CD8-positive, alpha-beta memory T cell (primary cell): ENCODE measurements at regions not wholly inside any gene's neighbourhood (a gene's known extent, or its start where the extent isn't known, plus 50 kb on each side); places are given as distances from the start of the nearest gene placed in this dataset.

ENCODE experiments used
- CTCF ChIA-PET: fragments of 350-600 bp; sonication (Branson Sonifier 250); formaldehyde crosslinking; loops from one replicate; lab custom pipeline; 2021; ENCODE audit warnings: antibody characterized with exemption; lab: Charles Lee
- POLR2A ChIA-PET: fragments of 350-600 bp; sonication (Branson Sonifier 250); formaldehyde crosslinking; loops from one replicate; lab custom pipeline; 2021; ENCODE audit warnings: antibody characterized with exemption; lab: Charles Lee
- DNase-seq, 5 donors: peaks; one replicate each; pipeline versions ENCODE4 v3.0.0 to v3.0.0-alpha.2; 2020 to 2022; ENCODE audit warnings: mixed read lengths in 1 of 5
- H3K27ac ChIP-seq: one replicate; pipeline ENCODE4 v1.7.0; 2013; ENCODE audit warnings: low read depth, mild to moderate bottlenecking, low read length, moderate library complexity
- H3K27me3 ChIP-seq: 2 replicates; pipeline ENCODE4 v1.7.0; 2013; ENCODE audit warnings: low read length, mild to moderate bottlenecking; ENCODE audit not compliant: insufficient read depth, poor library complexity, severe bottlenecking
- H3K36me3 ChIP-seq: 2 replicates; pipeline ENCODE4 v1.7.0; 2013; ENCODE audit warnings: mild to moderate bottlenecking, low read length, moderate library complexity; ENCODE audit not compliant: insufficient read depth
- H3K4me1 ChIP-seq: 2 replicates; pipeline ENCODE4 v1.7.0; 2013; ENCODE audit warnings: mild to moderate bottlenecking, low read length, moderate library complexity; ENCODE audit not compliant: insufficient read depth
- H3K4me3 ChIP-seq: 2 replicates; pipeline ENCODE4 v1.7.0; 2013; ENCODE audit warnings: mild to moderate bottlenecking, low read length
- H3K9me3 ChIP-seq: 2 replicates; pipeline ENCODE4 v1.7.0; 2013; ENCODE audit warnings: mild to moderate bottlenecking, low read length
- H3K27ac Mint-ChIP-seq, 8 donors: one replicate each; pipeline ENCODE4 v1.8.0; 2020 to 2021; ENCODE audit warnings: mixed read lengths in 8 of 8, mild to moderate bottlenecking in 6 of 8, inconsistent platforms in 3 of 8, moderate library complexity in 3 of 8
- H3K27me3 Mint-ChIP-seq, 2 donors: one replicate each; pipeline ENCODE4 v1.8.0; 2020 to 2021; ENCODE audit warnings: mixed read lengths in 2 of 2, mild to moderate bottlenecking in 1 of 2, moderate library complexity in 1 of 2
- H3K36me3 Mint-ChIP-seq, 3 donors: one replicate each; pipeline ENCODE4 v1.8.0; 2020 to 2021; ENCODE audit warnings: mixed read lengths in 3 of 3, inconsistent platforms in 1 of 3, mild to moderate bottlenecking in 1 of 3
- H3K4me1 Mint-ChIP-seq, 3 donors: one replicate each; pipeline ENCODE4 v1.8.0; 2020 to 2021; ENCODE audit warnings: mixed read lengths in 3 of 3, inconsistent platforms in 1 of 3, mild to moderate bottlenecking in 1 of 3
- H3K4me3 Mint-ChIP-seq, 7 donors: one replicate each; pipeline ENCODE4 v1.8.0; 2020 to 2021; ENCODE audit warnings: mixed read lengths in 7 of 7, mild to moderate bottlenecking in 6 of 7, moderate library complexity in 4 of 7, inconsistent platforms in 2 of 7
- H3K9me3 Mint-ChIP-seq, 5 donors: one replicate each; pipeline ENCODE4 v1.8.0; 2020 to 2022; ENCODE audit warnings: mixed read lengths in 5 of 5, mild to moderate bottlenecking in 3 of 5, moderate library complexity in 2 of 5, inconsistent platforms in 1 of 5

GRCh38 chr7:46720761-46721160 is 799.7 kb upstream of the IGFBP3 start:
- H3K27me3 Mint-ChIP-seq: no peaks in the 10 kb centered on the region
- no peaks in the 10 kb centered on the region for H3K4me1 ChIP-seq
- no peaks in the 10 kb centered on the region for H3K4me1 Mint-ChIP-seq
- H3K27ac ChIP-seq: no peak overlapping the region
- H3K27me3 ChIP-seq: no peaks in the 10 kb centered on the region
- no peaks in the 10 kb centered on the region for H3K36me3 Mint-ChIP-seq
- no peaks in the 10 kb centered on the region for H3K9me3 ChIP-seq
- POLR2A ChIA-PET: no interaction called here
- CTCF ChIA-PET: no interaction called here
- H3K4me3 Mint-ChIP-seq: no peak overlapping the region
- H3K9me3 Mint-ChIP-seq: peaks cover 0 to 12% (median 7%) of the 10 kb centered on the region in 5 donors
- DNase-seq: no peak
- H3K4me3 ChIP-seq: no peak overlapping the region
- H3K27ac Mint-ChIP-seq: no peak overlapping the region
- H3K36me3 ChIP-seq: no peaks in the 10 kb centered on the region

- no peaks in the 10 kb centered on the region for H3K9me3 ChIP-seq
- no peak overlapping the region for H3K27ac ChIP-seq
- H3K36me3 Mint-ChIP-seq: no peaks in the 10 kb centered on the region
- no peak overlapping the region for H3K27ac Mint-ChIP-seq
- no peaks in the 10 kb centered on the region for H3K4me1 ChIP-seq
- peaks cover 0 to 10% (median 4%) of the 10 kb centered on the region in 5 donors for H3K9me3 Mint-ChIP-seq
- no peak for DNase-seq
- no peaks in the 10 kb centered on the region for H3K27me3 ChIP-seq
- CTCF ChIA-PET: no interaction called here
- H3K36me3 ChIP-seq: no peaks in the 10 kb centered on the region
- no peaks in the 10 kb centered on the region for H3K4me1 Mint-ChIP-seq
- no peak overlapping the region for H3K4me3 Mint-ChIP-seq
- no peak overlapping the region for H3K4me3 ChIP-seq
- no peaks in the 10 kb centered on the region for H3K27me3 Mint-ChIP-seq
- POLR2A ChIA-PET: no interaction called here
Observed at GRCh38 chr7:46719616-46720015, 798.5 kb upstream of the IGFBP3 start.

DNA sequence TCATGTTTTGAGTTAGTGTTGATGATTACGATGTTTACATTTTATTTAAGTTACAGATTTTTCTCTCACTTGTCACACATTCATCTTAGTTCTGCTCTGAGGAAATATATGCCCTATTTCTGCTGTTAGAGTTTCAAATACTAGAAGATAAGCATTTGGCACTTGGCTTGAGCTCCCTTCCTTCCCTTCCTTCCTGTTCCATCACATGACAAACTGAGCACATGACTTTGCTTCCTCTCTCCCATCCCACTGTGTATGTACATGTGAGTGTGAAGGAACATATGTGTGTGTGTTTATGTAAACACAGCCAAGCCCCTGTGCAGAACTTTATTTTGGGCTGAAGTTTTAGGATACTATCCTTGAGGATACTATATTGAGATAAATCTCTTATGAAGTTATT is 795.9 kb upstream of the IGFBP3 start:
- Mint-ChIP-seq H3K4me1 (no peaks in the 10 kb centered on the region), H3K4me3 (no peak overlapping the region), H3K27ac (no peak overlapping the region), H3K36me3 (no peaks in the 10 kb centered on the region), H3K9me3 (peaks cover 2 to 4% (median 4%) of the 10 kb centered on the region in 5 donors), H3K27me3 (no peaks in the 10 kb centered on the region)
- H3K27me3 ChIP-seq: no peaks in the 10 kb centered on the region
- ChIA-PET POLR2A (no interaction called here), CTCF (no interaction called here)
- no peak overlapping the region for H3K27ac ChIP-seq
- no peaks in the 10 kb centered on the region for H3K9me3 ChIP-seq
- DNase-seq: no peak
- no peak overlapping the region for H3K4me3 ChIP-seq
- H3K4me1 ChIP-seq: no peaks in the 10 kb centered on the region
- no peaks in the 10 kb centered on the region for H3K36me3 ChIP-seq

GRCh38 chr7:46715579-46715978 is 794.5 kb upstream of the IGFBP3 start:
- H3K9me3 ChIP-seq: no peaks in the 10 kb centered on the region
- ChIA-PET POLR2A (no interaction called here), CTCF (no interaction called here)
- H3K4me1 Mint-ChIP-seq: no peaks in the 10 kb centered on the region
- peaks cover 2 to 7% (median 3%) of the 10 kb centered on the region in 5 donors for H3K9me3 Mint-ChIP-seq
- no peaks in the 10 kb centered on the region for H3K36me3 ChIP-seq
- no peaks in the 10 kb centered on the region for H3K36me3 Mint-ChIP-seq
- no peaks in the 10 kb centered on the region for H3K4me1 ChIP-seq
- no peak overlapping the region for H3K4me3 Mint-ChIP-seq
- H3K27ac ChIP-seq: no peak overlapping the region
- no peak for DNase-seq
- H3K27me3 ChIP-seq: no peaks in the 10 kb centered on the region
- H3K4me3 ChIP-seq: no peak overlapping the region
- H3K27ac Mint-ChIP-seq: no peak overlapping the region
- H3K27me3 Mint-ChIP-seq: no peaks in the 10 kb centered on the region

DNA sequence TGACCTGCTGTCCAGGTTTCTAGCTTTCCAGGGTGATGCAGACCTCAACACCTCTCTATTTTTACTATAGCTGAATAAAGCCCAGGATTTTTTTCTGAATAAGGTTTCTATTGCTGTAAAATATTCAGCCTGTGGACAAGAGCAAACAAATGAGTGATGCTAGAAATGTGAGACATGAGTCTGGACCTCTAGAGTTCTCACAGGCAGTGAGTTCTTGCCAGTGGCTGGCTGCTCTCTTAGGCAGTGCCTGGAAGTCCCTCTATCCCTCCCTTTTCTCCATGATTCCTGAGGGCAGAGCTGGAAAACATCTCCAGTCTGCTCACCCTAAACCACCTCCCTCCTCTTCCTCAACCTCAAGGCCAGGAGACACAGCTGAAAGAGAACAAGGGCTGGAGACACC is 793.8 kb upstream of the IGFBP3 start:
- Histone ChIP-seq H3K9me3 (no peaks in the 10 kb centered on the region), H3K4me3 (no peak overlapping the region), H3K27me3 (no peaks in the 10 kb centered on the region), H3K36me3 (no peaks in the 10 kb centered on the region), H3K27ac (no peak overlapping the region), H3K4me1 (no peaks in the 10 kb centered on the region)
- DNase-seq: no peak
- Mint-ChIP-seq H3K36me3 (no peaks in the 10 kb centered on the region), H3K9me3 (peaks cover 1 to 7% (median 3%) of the 10 kb centered on the region in 5 donors), H3K27ac (no peak overlapping the region), H3K4me3 (no peak overlapping the region), H3K4me1 (no peaks in the 10 kb centered on the region), H3K27me3 (no peaks in the 10 kb centered on the region)
- ChIA-PET CTCF (interaction anchor here (0.9 kb wide), 1 partner anchor 12 kb away, joined by 3 read pairs; no protein-coding TSS in a partner anchor), POLR2A (no interaction called here)

- Histone ChIP-seq H3K36me3 (no peaks in the 10 kb centered on the region), H3K4me1 (no peaks in the 10 kb centered on the region), H3K9me3 (no peaks in the 10 kb centered on the region), H3K4me3 (no peak overlapping the region), H3K27ac (no peak overlapping the region), H3K27me3 (no peaks in the 10 kb centered on the region)
- H3K27me3 Mint-ChIP-seq: no peaks in the 10 kb centered on the region
- POLR2A ChIA-PET: no interaction called here
- no peak for DNase-seq
- H3K9me3 Mint-ChIP-seq: peaks cover 0 to 7% (median 4%) of the 10 kb centered on the region in 5 donors
- CTCF ChIA-PET: interaction anchor here (0.9 kb wide), 1 partner anchor 12 kb away, joined by 3 read pairs; no protein-coding TSS in a partner anchor
- no peak overlapping the region for H3K27ac Mint-ChIP-seq
- H3K4me1 Mint-ChIP-seq: no peaks in the 10 kb centered on the region
- no peaks in the 10 kb centered on the region for H3K36me3 Mint-ChIP-seq
- no peak overlapping the region for H3K4me3 Mint-ChIP-seq
Observed at GRCh38 chr7:46713868-46714596, 793.0 kb upstream of the IGFBP3 start.

- no peaks in the 10 kb centered on the region for H3K9me3 ChIP-seq
- no peak for DNase-seq
- no peak overlapping the region for H3K4me3 ChIP-seq
- Mint-ChIP-seq H3K4me1 (no peaks in the 10 kb centered on the region), H3K4me3 (no peak overlapping the region), H3K27me3 (no peaks in the 10 kb centered on the region), H3K9me3 (peaks cover 0 to 7% (median 4%) of the 10 kb centered on the region in 5 donors), H3K27ac (no peak overlapping the region), H3K36me3 (no peaks in the 10 kb centered on the region)
- no peaks in the 10 kb centered on the region for H3K27me3 ChIP-seq
- no peaks in the 10 kb centered on the region for H3K36me3 ChIP-seq
- POLR2A ChIA-PET: no interaction called here
- no peaks in the 10 kb centered on the region for H3K4me1 ChIP-seq
- CTCF ChIA-PET: no interaction called here
- no peak overlapping the region for H3K27ac ChIP-seq
Observed at GRCh38 chr7:46710927-46711326, 789.9 kb upstream of the IGFBP3 start.

GRCh38 chr7:46707973-46708372 is 786.9 kb upstream of the IGFBP3 start:
- no peaks in the 10 kb centered on the region for H3K36me3 ChIP-seq
- ChIA-PET POLR2A (no interaction called here), CTCF (no interaction called here)
- DNase-seq: no peak
- peaks cover 3% of the 10 kb centered on the region for H3K27me3 ChIP-seq
- no peaks in the 10 kb centered on the region for H3K4me1 ChIP-seq
- H3K4me1 Mint-ChIP-seq: no peaks in the 10 kb centered on the region
- H3K4me3 ChIP-seq: no peak overlapping the region
- H3K27me3 Mint-ChIP-seq: no peaks in the 10 kb centered on the region
- no peaks in the 10 kb centered on the region for H3K36me3 Mint-ChIP-seq
- no peak overlapping the region for H3K27ac Mint-ChIP-seq
- H3K4me3 Mint-ChIP-seq: no peak overlapping the region
- peaks cover 0 to 5% (median 3%) of the 10 kb centered on the region in 5 donors for H3K9me3 Mint-ChIP-seq
- no peaks in the 10 kb centered on the region for H3K9me3 ChIP-seq
- H3K27ac ChIP-seq: no peak overlapping the region
